CD14-positive monocyte (primary cell): ENCODE measurements at regions not wholly inside any gene's neighbourhood (a gene's known extent, or its start where the extent isn't known, plus 50 kb on each side); places are given as distances from the start of the nearest gene placed in this dataset.

ENCODE experiments used
- DNase-seq, 3 donors: peaks; one replicate each; pipeline ENCODE4 v3.0.0-alpha.2; 2011 to 2022
- H2AFZ ChIP-seq: 2 replicates; pipeline ENCODE4 v1.6.0; 2012; ENCODE audit warnings: mild to moderate bottlenecking, low read depth, low read length, inconsistent platforms; ENCODE audit not compliant: insufficient read depth, poor library complexity, severe bottlenecking
- H3K27ac ChIP-seq, 2 donors: 1 replicate in 1 of 2; 2 replicates in 1 of 2; pipeline ENCODE4 v1.5.1; 2012 to 2013; ENCODE audit warnings: low read length in 2 of 2, control low read depth in 1 of 2, inconsistent platforms in 1 of 2, low read depth in 1 of 2, mild to moderate bottlenecking in 1 of 2
- H3K27me3 ChIP-seq, 2 donors: one replicate each; pipeline versions ENCODE4 v1.6.0 to v1.6.1; 2011 to 2013; ENCODE audit warnings: low read length in 2 of 2; ENCODE audit not compliant: control insufficient read depth in 2 of 2, insufficient read depth in 2 of 2
- H3K36me3 ChIP-seq, 2 donors: replicated peaks in 1 of 2; 1 replicate in 1 of 2; 2 replicates in 1 of 2; pipeline versions ENCODE4 v1.5.1 to v1.6.1; 2012 to 2013; ENCODE audit warnings: low read length in 2 of 2, control low read depth in 1 of 2, inconsistent platforms in 1 of 2, mild to moderate bottlenecking in 1 of 2; ENCODE audit not compliant: insufficient read depth in 2 of 2, control insufficient read depth in 1 of 2
- H3K4me1 ChIP-seq, 2 donors: 1 replicate in 1 of 2; 2 replicates in 1 of 2; pipeline versions ENCODE4 v1.5.1 to v1.6.1; 2012 to 2013; ENCODE audit warnings: low read length in 2 of 2, control low read depth in 1 of 2, inconsistent platforms in 1 of 2, mild to moderate bottlenecking in 1 of 2, moderate library complexity in 1 of 2; ENCODE audit not compliant: insufficient read depth in 2 of 2, control insufficient read depth in 1 of 2
- H3K4me2 ChIP-seq: replicated peaks from 2 replicates; pipeline ENCODE3; 2012; ENCODE audit warnings: low read length, moderate library complexity, mild to moderate bottlenecking; ENCODE audit not compliant: poor library complexity, severe bottlenecking; ENCODE audit errors: extremely low read depth
- H3K4me3 ChIP-seq, 3 experiments: fragments of 200-600 bp in 1 of 3; sonication (generic) in 1 of 3; replicated peaks in 1 of 3; 1 replicate in 2 of 3; 2 replicates in 1 of 3; pipeline ENCODE4 v1.5.1; 2011 to 2013; ENCODE audit warnings: low read length in 3 of 3, mild to moderate bottlenecking in 3 of 3, control low read depth in 2 of 3, low read depth in 2 of 3, inconsistent platforms in 1 of 3, moderate library complexity in 1 of 3
- H3K79me2 ChIP-seq: 2 replicates; pipeline ENCODE4 v1.6.0; 2012; ENCODE audit warnings: mild to moderate bottlenecking, control low read depth, inconsistent platforms, low read length, moderate library complexity; ENCODE audit not compliant: insufficient read depth
- H3K9ac ChIP-seq: 2 replicates; pipeline ENCODE4 v1.6.0; 2017; ENCODE audit warnings: low read length, mild to moderate bottlenecking; ENCODE audit not compliant: insufficient read depth, poor library complexity, severe bottlenecking
- H3K9me3 ChIP-seq, 2 donors: replicated peaks in 1 of 2; 1 replicate in 1 of 2; 2 replicates in 1 of 2; pipeline versions ENCODE4 v1.5.1 to v1.6.1; 2012 to 2013; ENCODE audit warnings: low read length in 2 of 2, control low read depth in 1 of 2; ENCODE audit not compliant: control insufficient read depth in 1 of 2, insufficient read depth in 1 of 2
- H4K20me1 ChIP-seq: 2 replicates; pipeline ENCODE4 v1.6.0; 2012; ENCODE audit warnings: mild to moderate bottlenecking, low read length, control low read depth, moderate library complexity; ENCODE audit not compliant: insufficient read depth
- H3K27ac Mint-ChIP-seq, 7 donors: one replicate each; pipeline ENCODE4 v1.8.0; 2020; ENCODE audit warnings: mild to moderate bottlenecking in 7 of 7, mixed read lengths in 7 of 7, moderate library complexity in 6 of 7, inconsistent platforms in 2 of 7
- H3K27me3 Mint-ChIP-seq, 3 donors: one replicate each; pipeline ENCODE4 v1.8.0; 2021 to 2022; ENCODE audit warnings: low read depth in 3 of 3, mild to moderate bottlenecking in 3 of 3, mixed read lengths in 3 of 3, moderate library complexity in 3 of 3, inconsistent platforms in 1 of 3
- H3K36me3 Mint-ChIP-seq, 2 donors: one replicate each; pipeline ENCODE4 v1.8.0; 2020; ENCODE audit warnings: mixed read lengths in 2 of 2, inconsistent platforms in 1 of 2, mild to moderate bottlenecking in 1 of 2
- H3K4me1 Mint-ChIP-seq: one replicate; pipeline ENCODE4 v1.8.0; 2020; ENCODE audit warnings: mild to moderate bottlenecking, mixed read lengths
- H3K4me3 Mint-ChIP-seq, 2 donors: one replicate each; pipeline ENCODE4 v1.8.0; 2020; ENCODE audit warnings: mild to moderate bottlenecking in 2 of 2, mixed read lengths in 2 of 2, moderate library complexity in 1 of 2
- H3K9me3 Mint-ChIP-seq, 7 donors: one replicate each; pipeline ENCODE4 v1.8.0; 2020 to 2022; ENCODE audit warnings: mixed read lengths in 7 of 7, mild to moderate bottlenecking in 6 of 7, moderate library complexity in 6 of 7, inconsistent platforms in 2 of 7
- CTCF ChIP-seq: fragments of 200-600 bp; IDR thresholded peaks from one replicate; pipeline ENCODE4 v1.8.0; 2022; ENCODE audit warnings: antibody characterized with exemption, mild to moderate bottlenecking
- WGBS: methylation state at CpG from one replicate; pipeline ENCODE4 v1.1.5; 2013; ENCODE audit warnings: missing lambda C conversion rate; ENCODE audit not compliant: insufficient coverage; 5-methylcytosine and 5-hydroxymethylcytosine counted together
- intact Hi-C, 2 donors: fragments of 100-400 bp; cut with micrococcal nuclease; formaldehyde crosslinking; loops; one replicate each; pipeline versions ENCODE4 v1.15.0 to v1.15.1; 2023

- no peaks in the 10 kb centered on the region for H3K36me3 ChIP-seq
- no peak overlapping the region for H3K27ac Mint-ChIP-seq
- TF ChIP-seq CTCF = no peak
- no peak overlapping the region for H2AFZ ChIP-seq
- intact Hi-C loops = no loop called here
- no peaks in the 10 kb centered on the region for H3K27me3 ChIP-seq
- peaks cover 0 to 1% (median 0%) of the 10 kb centered on the region in 3 donors for H3K27me3 Mint-ChIP-seq
- WGBS = no CpG with 5 or more reads among the region's 3 CpGs
- H3K4me1 ChIP-seq = peaks cover 0 to 3% of the 10 kb centered on the region in 2 donors
- H3K9me3 ChIP-seq = no peaks in the 10 kb centered on the region
- no peaks in the 10 kb centered on the region for H3K79me2 ChIP-seq
- H3K4me1 Mint-ChIP-seq = peaks cover 10% of the 10 kb centered on the region
- H3K4me3 ChIP-seq = no peak overlapping the region
- no peak overlapping the region for H3K9ac ChIP-seq
- no peak for DNase-seq
- H3K36me3 Mint-ChIP-seq = no peaks in the 10 kb centered on the region
- no peak overlapping the region for H3K4me2 ChIP-seq
- no peak overlapping the region for H3K27ac ChIP-seq
- no peak overlapping the region for H3K4me3 Mint-ChIP-seq
- peaks cover 0 to 6% (median 0%) of the 10 kb centered on the region in 7 donors for H3K9me3 Mint-ChIP-seq
- no peaks in the 10 kb centered on the region for H4K20me1 ChIP-seq
Observed at GRCh38 chr16:79965718-79966117, 365.2 kb upstream of the MAF start.

GRCh38 chr16:79964104-79964503 is 363.6 kb upstream of the MAF start:
- no peak overlapping the region for H3K4me3 ChIP-seq
- 50% methylated on average over 1 of the region's 1 CpG for WGBS
- no peak overlapping the region for H3K9ac ChIP-seq
- no peaks in the 10 kb centered on the region for H4K20me1 ChIP-seq
- H2AFZ ChIP-seq = no peak overlapping the region
- no peaks in the 10 kb centered on the region for H3K9me3 ChIP-seq
- no peak overlapping the region for H3K4me3 Mint-ChIP-seq
- no peak overlapping the region for H3K27ac Mint-ChIP-seq
- H3K27ac ChIP-seq = no peak overlapping the region
- H3K9me3 Mint-ChIP-seq = peaks cover 0 to 7% (median 0%) of the 10 kb centered on the region in 7 donors
- no peaks in the 10 kb centered on the region for H3K27me3 ChIP-seq
- DNase-seq = no peak
- H3K27me3 Mint-ChIP-seq = peaks cover 0 to 1% (median 0%) of the 10 kb centered on the region in 3 donors
- no peaks in the 10 kb centered on the region for H3K36me3 Mint-ChIP-seq
- no peak for TF ChIP-seq CTCF
- H3K4me2 ChIP-seq = no peak overlapping the region
- H3K4me1 ChIP-seq = peaks cover 0 to 3% of the 10 kb centered on the region in 2 donors
- intact Hi-C loops = no loop called here
- H3K79me2 ChIP-seq = no peaks in the 10 kb centered on the region
- H3K36me3 ChIP-seq = no peaks in the 10 kb centered on the region
- H3K4me1 Mint-ChIP-seq = peaks cover 7% of the 10 kb centered on the region
